GM12865 (cell line): ENCODE measurements at regions not wholly inside any gene's neighbourhood (a gene's known extent, or its start where the extent isn't known, plus 50 kb on each side); places are given as distances from the start of the nearest gene placed in this dataset.
"Not testable (repeated sequence)": the region's sequence is repeated elsewhere in the genome, so short reads cannot be mapped to it uniquely, and the experiment has no call there.

Experiments
- DNase-seq: peaks from one replicate; pipeline ENCODE4 v3.0.0; 2010; ENCODE audit warnings: low read depth
- H3K4me3 ChIP-seq: 2 replicates; pipeline ENCODE4 v1.5.1; 2011; ENCODE audit warnings: mild to moderate bottlenecking, low read depth, low read length, control low read depth
- TF ChIP-seq, protein P1 (sequence below): IDR thresholded peaks from 2 replicates; pipeline ENCODE4 v1.5.1; 2011; ENCODE audit warnings: low read length, control low read depth, low read depth, inconsistent platforms; ENCODE audit not compliant: insufficient read depth; ENCODE audit errors: missing control alignments

DNA sequence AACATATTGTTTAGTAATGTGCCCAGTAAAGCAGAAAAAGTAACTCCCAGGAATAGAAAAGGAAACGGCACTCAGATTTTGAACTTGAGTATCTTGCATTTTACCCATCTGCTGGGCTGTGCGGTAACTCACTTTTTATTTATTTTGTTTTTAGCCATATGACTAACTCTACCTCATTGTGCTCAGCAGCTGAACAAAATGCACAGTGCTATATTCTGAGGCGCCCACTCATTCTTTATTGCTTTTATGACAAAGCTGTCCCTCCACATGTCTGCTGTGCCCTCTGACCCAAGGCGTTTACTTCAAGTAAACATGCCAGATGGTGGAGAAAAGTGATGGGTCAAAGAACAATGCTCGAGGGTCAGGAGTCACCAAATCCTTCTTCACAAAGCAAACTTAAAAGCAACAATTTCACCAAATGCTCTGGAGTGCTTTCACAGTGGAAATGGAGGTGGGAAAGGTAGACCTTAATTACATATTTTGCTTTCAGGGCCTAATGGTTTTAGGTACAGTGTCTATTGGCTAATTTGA, 215.2 kb upstream of the ELAVL2 start:
- no peak for DNase-seq
- TF ChIP-seq, protein P1, sequence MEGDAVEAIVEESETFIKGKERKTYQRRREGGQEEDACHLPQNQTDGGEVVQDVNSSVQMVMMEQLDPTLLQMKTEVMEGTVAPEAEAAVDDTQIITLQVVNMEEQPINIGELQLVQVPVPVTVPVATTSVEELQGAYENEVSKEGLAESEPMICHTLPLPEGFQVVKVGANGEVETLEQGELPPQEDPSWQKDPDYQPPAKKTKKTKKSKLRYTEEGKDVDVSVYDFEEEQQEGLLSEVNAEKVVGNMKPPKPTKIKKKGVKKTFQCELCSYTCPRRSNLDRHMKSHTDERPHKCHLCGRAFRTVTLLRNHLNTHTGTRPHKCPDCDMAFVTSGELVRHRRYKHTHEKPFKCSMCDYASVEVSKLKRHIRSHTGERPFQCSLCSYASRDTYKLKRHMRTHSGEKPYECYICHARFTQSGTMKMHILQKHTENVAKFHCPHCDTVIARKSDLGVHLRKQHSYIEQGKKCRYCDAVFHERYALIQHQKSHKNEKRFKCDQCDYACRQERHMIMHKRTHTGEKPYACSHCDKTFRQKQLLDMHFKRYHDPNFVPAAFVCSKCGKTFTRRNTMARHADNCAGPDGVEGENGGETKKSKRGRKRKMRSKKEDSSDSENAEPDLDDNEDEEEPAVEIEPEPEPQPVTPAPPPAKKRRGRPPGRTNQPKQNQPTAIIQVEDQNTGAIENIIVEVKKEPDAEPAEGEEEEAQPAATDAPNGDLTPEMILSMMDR = no peak
- H3K4me3 ChIP-seq = no peak overlapping the region

DNA sequence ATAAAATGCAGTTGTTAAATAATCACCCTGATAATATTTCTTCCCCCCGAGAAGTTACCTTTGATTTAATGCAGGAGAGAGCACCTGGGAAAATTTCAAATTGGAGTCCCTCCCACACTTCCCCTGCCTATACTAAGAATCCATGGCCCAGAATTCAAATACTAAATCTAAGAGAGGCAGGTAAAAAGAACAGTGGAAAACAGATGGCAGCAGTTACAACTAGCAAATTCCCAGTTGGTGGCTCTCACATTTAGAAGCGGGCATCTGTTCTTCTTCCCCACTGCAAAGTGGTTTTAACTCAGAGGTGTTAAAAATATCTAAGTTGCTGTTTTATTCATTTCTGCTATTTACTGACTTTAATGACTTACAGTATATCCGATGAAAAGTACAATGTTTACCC, 210.4 kb upstream of the ELAVL2 start:
- DNase-seq = no peak
- TF ChIP-seq, protein P1 = no peak
- no peak overlapping the region for H3K4me3 ChIP-seq

DNA sequence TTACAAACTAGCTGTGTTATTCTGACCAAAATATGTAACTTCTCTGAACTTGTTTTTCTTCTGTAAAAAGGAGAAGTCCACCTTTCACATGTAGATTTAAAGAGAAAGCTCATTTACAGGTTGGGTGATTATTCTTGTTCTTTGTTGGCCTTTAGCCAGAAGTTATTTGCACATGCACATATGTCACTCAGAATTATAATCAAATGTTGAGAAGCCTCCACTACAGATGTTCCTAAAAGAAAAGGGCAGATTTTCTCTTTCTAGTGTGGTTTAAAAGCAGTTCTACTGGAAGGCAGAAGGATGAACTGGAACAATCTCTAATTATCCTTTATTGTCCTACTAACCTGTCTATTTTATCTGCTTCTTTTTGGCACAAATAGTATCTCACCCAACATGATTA, 209.8 kb upstream of the ELAVL2 start:
- no peak for DNase-seq
- H3K4me3 ChIP-seq = no peak overlapping the region
- TF ChIP-seq, protein P1 = no peak

DNA sequence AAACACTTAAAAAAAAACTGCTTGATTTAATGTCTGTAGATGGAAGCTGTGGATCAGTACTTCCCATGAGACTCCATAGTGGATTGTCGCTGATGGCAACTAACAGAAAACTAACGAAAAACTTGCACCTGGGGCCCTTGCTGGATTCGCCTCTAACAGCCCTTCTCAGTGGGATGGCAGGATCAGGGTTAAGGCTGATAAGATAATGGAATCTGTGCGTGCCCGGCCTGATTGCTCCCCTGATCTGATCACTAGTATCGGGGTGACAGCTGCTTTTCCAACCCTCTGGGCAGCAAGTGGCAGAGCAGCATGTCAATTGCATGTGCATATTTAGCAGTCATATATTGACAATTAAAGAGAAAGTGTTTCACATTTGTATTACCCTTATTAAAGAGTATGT, 185.8 kb upstream of the ELAVL2 start:
- no peak for DNase-seq
- no peak overlapping the region for H3K4me3 ChIP-seq
- TF ChIP-seq, protein P1 = no peak

DNA sequence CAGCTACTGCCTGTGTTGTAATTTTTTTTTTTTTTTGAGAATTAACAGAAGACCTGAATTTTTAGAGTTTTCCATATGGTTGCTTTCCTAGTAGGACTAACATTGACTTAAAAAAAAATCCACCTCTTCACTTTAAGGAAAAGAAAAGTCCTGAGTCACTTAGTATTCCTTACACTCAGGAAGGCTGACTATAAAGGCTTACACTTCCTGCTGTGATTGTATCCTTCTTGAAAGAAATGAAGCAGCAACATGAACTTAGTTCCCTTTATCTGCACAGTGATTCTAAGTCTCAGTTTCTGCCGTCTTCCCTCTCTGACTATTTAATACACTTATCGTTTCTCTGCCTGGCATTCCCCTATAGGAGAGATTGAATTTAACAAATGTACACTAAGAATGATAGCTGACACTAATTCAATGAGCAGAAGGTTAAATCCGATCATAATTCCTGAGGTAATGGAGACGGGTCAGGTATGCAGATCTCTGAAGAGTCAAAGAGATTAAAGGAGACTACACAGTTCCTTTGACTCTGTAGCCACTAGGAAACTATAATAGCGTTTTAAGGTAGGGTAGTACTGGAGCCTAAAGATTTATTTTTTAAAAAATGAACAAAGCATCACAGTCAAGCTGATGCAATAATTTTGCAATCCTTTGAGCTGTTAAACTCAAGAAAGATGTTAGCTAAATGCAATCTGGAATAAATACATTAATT, 185.1 kb upstream of the ELAVL2 start:
- DNase-seq = no peak
- TF ChIP-seq, protein P1 = no peak
- no peak overlapping the region for H3K4me3 ChIP-seq

DNA sequence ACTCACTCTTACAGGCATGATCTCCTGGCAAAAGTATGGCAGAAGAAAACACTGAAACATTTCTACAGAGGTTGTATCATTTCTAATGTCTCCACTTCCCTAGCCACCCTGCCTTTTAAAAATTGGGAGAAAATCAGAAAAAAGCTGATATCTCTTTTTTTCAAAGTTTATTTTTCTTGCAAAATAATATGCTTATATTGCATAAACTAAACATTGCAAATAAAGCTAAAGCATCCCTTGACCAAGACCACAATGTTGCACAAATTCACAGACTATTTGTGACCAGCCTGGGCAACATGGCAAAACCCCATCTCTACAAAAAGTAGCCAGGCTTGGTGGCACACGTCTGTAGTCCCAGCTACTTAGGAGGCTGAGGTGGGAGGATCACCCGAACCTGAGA, 183.3 kb upstream of the ELAVL2 start:
- TF ChIP-seq, protein P1 = no peak
- DNase-seq = no peak
- no peak overlapping the region for H3K4me3 ChIP-seq

DNA sequence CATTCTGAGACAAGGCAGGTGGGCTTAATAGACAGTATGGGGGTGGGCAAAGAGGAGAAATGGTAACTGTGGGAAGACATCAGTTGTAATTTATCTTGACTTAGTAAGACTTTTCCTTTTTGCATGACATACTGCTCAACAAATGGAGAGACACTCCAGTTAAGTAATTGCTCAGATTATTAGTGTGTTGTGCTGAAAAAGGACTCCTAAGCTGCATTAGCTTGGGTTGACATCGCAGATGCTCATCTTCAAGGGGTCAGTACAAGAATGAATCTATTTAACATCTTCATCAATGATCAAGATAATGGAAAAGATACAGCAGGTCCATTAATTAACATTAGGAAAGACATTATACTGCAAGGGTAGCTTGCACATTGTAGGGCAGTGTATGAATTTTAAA, 181.1 kb upstream of the ELAVL2 start:
- DNase-seq = no peak
- TF ChIP-seq, protein P1 = no peak
- H3K4me3 ChIP-seq = no peak overlapping the region

DNA sequence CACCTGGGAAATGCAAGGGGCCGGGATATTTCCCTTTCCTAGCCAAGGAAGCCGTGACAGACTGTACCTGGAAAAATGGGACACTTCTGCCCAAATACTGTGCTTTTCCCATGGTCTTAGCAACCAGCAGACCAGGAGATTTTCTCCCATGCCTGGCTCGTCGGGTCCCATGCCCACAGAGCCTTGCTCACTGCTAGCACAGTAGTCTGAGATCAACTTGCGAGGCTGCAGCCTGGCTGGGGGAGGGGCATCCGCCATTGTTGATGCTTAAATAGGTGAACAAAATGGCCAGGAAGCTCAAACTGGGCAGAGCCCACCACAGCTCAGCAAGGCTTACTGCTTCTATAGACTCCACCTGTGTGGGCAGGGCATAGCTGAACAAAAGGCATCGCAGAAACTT, 165.8 kb upstream of the ELAVL2 start:
- H3K4me3 ChIP-seq, DNase-seq: not testable (repeated sequence)
